Dendritic cell treated with granulocyte-macrophage colony-stimulating factor and Interleukin-4, amounts not matched to agents 40 ng/mL and 50 ng/mL, for 4 days (primary cell): ENCODE measurements at regions not wholly inside any gene's neighbourhood (a gene's known extent, or its start where the extent isn't known, plus 50 kb on each side); places are given as distances from the start of the nearest gene placed in this dataset.

Source experiments
- H3K27ac Mint-ChIP-seq: one replicate; pipeline ENCODE4 v1.8.0; 2022; ENCODE audit warnings: mild to moderate bottlenecking, mixed read lengths
- H3K27me3 Mint-ChIP-seq: one replicate; pipeline ENCODE4 v1.8.0; 2022; ENCODE audit warnings: mild to moderate bottlenecking, mixed read lengths
- H3K36me3 Mint-ChIP-seq: one replicate; pipeline ENCODE4 v1.8.0; 2022; ENCODE audit warnings: low read depth, mixed read lengths
- H3K4me1 Mint-ChIP-seq: one replicate; pipeline ENCODE4 v1.8.0; 2022; ENCODE audit warnings: low read depth, mixed read lengths
- H3K4me3 Mint-ChIP-seq: one replicate; pipeline ENCODE4 v1.8.0; 2022; ENCODE audit warnings: mild to moderate bottlenecking, moderate library complexity, mixed read lengths
- H3K9me3 Mint-ChIP-seq: one replicate; pipeline ENCODE4 v1.8.0; 2022; ENCODE audit warnings: mixed read lengths
- intact Hi-C: fragments of 100-400 bp; cut with micrococcal nuclease; formaldehyde crosslinking; loops from one replicate; pipeline ENCODE4 v1.15.0; 2022

DNA sequence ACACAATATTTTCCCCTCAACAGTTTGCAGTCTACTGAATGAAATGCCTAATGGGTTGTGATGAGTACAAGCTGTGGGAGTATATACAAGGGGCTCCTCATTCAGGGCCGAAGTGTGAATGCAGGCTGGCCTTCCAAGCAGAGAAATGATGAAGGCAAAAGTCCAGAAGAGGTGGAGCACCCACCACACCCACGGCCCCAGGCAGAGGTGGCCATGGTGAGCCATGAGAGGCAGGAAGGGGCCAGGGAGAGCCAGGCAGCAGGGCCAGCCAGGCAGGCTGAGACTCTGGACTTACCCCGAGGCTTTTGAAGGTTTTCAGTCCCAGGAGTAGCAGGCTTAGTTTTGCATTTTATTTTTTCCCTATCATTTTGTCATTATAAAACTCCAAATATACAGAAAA lies 218.1 kb downstream of the AUH start:
- peak overlapping the region; percentile 93 for H3K27ac Mint-ChIP-seq
- peaks cover 7% of the 10 kb centered on the region for H3K36me3 Mint-ChIP-seq
- H3K27me3 Mint-ChIP-seq = no peaks in the 10 kb centered on the region
- H3K9me3 Mint-ChIP-seq = no peaks in the 10 kb centered on the region
- H3K4me3 Mint-ChIP-seq = no peak overlapping the region
- intact Hi-C loops = loop anchor here (5.0 to 10.0 kb wide), 2 partner anchors 49 to 106 kb away; no protein-coding TSS in a partner anchor
- H3K4me1 Mint-ChIP-seq = peaks cover 69% of the 10 kb centered on the region

DNA sequence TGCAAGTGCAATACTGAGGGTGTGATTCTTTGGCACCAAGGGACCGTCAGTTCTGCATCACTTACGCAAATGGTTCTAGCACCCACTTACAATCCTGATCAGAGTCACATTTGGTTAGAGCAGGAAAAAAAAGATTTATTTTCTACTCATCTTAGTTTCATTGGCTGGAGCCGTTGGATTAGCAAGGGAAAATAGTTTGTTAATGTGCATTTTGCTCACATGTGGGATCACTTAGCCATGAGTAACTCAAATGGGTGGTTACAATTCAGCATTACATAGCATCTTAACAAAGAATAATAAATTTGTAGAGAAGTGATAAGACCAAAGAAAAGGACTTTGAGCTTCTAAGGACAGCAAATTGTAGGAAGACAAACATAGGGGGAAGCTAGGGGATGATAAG lies 216.9 kb downstream of the AUH start:
- H3K4me3 Mint-ChIP-seq = no peak overlapping the region
- no peaks in the 10 kb centered on the region for H3K27me3 Mint-ChIP-seq
- H3K9me3 Mint-ChIP-seq = no peaks in the 10 kb centered on the region
- intact Hi-C loops = loop anchor here (5.0 to 10.0 kb wide), 3 partner anchors 50 to 283 kb away; no protein-coding TSS in a partner anchor
- H3K4me1 Mint-ChIP-seq = peaks cover 78% of the 10 kb centered on the region
- H3K27ac Mint-ChIP-seq = peak overlapping the region; percentile 93
- peaks cover 7% of the 10 kb centered on the region for H3K36me3 Mint-ChIP-seq

DNA sequence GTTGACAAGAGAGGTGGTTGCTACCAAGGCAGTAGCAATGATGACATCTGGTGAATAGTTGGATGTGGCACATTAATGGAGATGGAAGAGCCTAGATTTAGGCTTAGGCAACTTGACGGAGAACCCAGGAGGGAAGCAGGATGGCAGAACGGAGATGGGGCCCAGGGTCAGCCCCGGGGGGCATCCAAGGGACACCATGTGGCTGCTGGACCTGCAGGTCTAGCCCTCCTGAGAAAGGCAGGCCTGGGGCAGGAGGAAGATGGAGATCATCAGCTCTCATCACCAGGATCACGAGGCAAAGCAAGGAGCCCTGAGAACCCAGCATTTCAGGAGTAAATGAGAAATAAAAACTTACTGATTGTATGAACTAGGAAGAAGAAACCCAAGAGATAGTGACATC lies 216.2 kb downstream of the AUH start:
- Mint-ChIP-seq H3K27ac (peak overlapping the region; percentile 93), H3K9me3 (no peaks in the 10 kb centered on the region), H3K4me3 (no peak overlapping the region), H3K4me1 (peaks cover 82% of the 10 kb centered on the region), H3K27me3 (no peaks in the 10 kb centered on the region), H3K36me3 (peaks cover 7% of the 10 kb centered on the region)
- intact Hi-C loops = loop anchor here (5.0 to 10.0 kb wide), 2 partner anchors 51 to 282 kb away; no protein-coding TSS in a partner anchor

DNA sequence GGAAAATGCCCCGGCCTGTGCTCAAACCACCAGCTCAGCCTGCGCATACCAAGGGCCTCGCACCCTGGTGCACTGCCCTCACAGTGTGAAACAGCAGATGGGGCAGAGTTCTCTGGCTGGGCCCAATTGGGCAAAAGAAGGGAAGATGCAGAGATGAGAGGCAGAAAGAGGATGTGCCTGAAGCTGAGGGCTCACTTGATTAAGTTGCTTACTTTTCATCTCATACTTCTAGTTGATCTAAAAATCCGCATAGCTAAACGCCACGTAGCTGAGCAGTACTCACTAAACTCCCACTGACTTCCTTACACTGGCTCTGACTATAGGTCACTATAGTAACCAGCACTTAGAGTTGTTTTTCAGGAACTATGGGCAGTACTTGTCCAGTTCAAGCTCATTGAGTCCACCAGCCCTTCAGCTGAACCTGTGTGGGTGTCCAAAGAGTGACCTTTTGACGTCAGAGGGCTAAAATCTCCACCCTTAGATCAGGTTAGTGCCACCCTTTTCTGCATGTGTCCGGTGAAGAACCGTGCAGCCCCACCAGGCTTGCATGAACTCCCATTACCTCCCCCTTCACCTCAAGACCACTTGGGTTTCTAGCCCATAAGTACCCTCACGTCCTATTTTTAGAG lies 215.2 kb downstream of the AUH start:
- peaks cover 79% of the 10 kb centered on the region for H3K4me1 Mint-ChIP-seq
- intact Hi-C loops = loop anchor here (1.0 to 10.0 kb wide), 4 partner anchors 16 to 281 kb away; no protein-coding TSS in a partner anchor
- peak overlapping the region; percentile 56 for H3K4me3 Mint-ChIP-seq
- peak overlapping the region; percentile 93 for H3K27ac Mint-ChIP-seq
- no peaks in the 10 kb centered on the region for H3K27me3 Mint-ChIP-seq
- H3K9me3 Mint-ChIP-seq = no peaks in the 10 kb centered on the region
- peaks cover 7% of the 10 kb centered on the region for H3K36me3 Mint-ChIP-seq

DNA sequence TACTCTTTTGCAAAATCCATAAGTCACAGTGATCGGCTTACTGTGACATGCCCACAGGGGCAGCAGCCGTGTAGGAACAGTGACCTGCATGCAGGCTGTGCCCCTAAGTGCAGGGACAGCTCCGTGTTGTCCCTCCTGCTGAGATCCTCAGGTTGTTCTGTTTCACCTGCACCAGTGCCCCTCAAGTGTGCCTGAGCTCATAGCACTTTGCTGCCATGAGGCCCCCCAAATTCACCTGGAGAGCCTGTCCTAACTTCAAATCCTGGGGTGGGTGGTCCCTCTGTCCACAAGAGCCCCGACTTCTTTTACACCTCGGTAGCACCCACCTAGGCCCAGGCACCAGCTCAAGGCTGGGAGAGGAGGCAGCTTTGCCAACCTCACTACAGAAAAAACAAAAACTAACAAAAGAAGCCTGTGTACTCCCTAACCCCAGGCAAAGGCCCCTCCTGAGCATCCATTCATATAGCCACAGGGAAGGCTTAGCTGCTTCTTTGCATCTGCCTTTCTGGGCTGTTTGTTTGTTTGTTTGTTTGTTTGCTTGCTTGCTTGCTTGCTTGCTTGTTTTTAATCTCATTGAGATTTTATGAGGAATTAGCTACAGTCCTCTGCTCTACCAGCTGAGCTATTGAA lies 214.5 kb downstream of the AUH start:
- intact Hi-C loops = loop anchor here (2.0 to 10.0 kb wide), 3 partner anchors 16 to 280 kb away; no protein-coding TSS in a partner anchor
- no peaks in the 10 kb centered on the region for H3K27me3 Mint-ChIP-seq
- H3K36me3 Mint-ChIP-seq = peaks cover 13% of the 10 kb centered on the region
- no peaks in the 10 kb centered on the region for H3K9me3 Mint-ChIP-seq
- H3K4me3 Mint-ChIP-seq = peak overlapping the region; percentile 56
- peaks cover 80% of the 10 kb centered on the region for H3K4me1 Mint-ChIP-seq
- H3K27ac Mint-ChIP-seq = peak overlapping the region; percentile 93

DNA sequence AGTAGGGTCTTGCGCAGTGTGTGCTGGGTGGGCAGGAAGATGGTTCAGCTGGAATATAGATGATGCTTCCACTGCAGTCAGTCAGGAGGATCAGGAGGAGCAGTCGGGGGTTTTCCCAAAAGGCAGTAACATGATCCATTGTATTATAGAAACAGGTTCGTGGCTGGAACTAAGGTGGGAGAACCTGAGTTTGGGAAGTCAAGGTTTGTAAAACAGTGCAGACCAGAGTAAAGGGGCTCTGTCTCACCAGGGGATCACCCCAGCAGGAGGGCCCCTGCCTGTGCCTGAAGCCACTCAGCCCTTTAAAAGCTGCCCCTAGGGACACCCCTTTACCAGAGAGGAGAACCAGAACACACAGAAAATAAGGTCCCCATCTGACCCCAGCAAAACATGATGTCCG lies 213.4 kb downstream of the AUH start:
- Mint-ChIP-seq H3K9me3 (no peaks in the 10 kb centered on the region), H3K36me3 (peaks cover 23% of the 10 kb centered on the region), H3K4me3 (peak overlapping the region; percentile 27), H3K4me1 (peaks cover 82% of the 10 kb centered on the region), H3K27me3 (no peaks in the 10 kb centered on the region), H3K27ac (peak overlapping the region; percentile 93)
- intact Hi-C loops = loop anchor here (5.0 to 10.0 kb wide), 2 partner anchors 54 to 279 kb away; no protein-coding TSS in a partner anchor

DNA sequence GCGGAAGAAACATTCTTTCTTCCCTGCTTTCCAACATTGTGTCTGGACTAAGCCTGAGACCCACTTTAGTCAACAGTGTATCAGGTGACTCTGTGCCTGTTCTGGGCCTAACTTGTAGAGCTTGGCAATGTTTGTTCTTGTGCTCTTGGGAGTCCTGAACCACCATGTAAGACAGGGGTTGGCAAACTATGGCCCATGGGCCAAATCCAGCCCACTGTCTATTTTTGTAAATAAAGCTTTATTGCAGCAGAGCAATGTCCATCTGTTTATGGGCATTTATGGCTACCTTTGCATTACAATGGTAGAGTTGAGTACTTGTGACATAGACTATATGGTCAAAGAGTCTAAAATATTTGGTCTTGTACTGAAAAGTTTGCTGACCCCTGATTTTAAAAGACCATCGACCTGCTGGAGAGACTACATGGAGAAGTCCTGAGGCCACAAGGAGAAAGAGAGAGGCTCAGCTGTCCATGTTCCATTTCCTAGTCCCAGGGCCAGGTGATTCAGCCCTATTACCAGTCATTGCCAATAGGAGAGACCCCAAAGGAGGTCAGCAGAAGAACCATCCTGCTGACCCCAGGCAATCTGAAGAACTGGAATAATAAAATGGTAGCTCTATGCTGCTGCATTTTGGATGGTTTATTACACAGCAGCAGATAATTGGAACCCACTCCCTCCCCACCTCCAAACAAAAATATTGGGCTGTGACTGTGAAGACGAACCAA lies 211.3 kb downstream of the AUH start:
- Mint-ChIP-seq H3K27ac (peak overlapping the region; percentile 93), H3K4me3 (no peak overlapping the region), H3K36me3 (peaks cover 40% of the 10 kb centered on the region), H3K9me3 (no peaks in the 10 kb centered on the region), H3K4me1 (peaks cover 72% of the 10 kb centered on the region), H3K27me3 (no peaks in the 10 kb centered on the region)
- intact Hi-C loops = no loop called here

DNA sequence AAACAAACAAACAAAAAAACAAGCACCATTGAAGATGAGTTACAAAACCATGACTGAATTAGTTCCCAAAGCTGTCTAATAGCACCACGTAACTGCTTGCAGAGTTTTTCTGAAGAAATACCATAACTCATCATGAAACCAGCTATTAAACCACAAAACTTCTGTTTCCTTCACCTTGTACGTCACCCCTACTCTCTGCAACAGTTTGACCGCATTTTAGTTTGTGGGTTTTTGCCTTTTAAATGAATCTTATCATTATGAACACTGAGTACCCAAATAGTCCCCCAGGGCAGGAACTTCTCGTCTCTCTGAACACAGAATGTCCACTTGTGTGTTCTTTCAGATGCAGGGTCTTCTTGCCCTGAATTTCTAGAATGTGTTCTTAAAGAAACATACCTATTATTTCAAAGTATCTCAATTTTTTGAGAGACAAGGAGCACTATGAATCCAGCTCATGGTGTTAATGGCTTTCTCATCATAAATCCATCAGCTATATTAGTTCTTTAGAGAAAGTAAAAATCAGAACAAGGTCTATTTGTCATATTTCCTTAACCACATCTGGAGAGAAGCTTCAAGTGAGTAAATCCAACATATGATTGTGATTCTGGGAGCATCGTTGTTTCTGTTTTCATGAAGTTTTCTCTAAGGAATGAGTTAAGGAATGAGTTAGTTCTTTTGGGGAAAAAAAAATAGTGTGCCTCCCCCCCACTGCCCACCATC lies 210.6 kb downstream of the AUH start:
- H3K4me3 Mint-ChIP-seq = no peak overlapping the region
- H3K36me3 Mint-ChIP-seq = peaks cover 41% of the 10 kb centered on the region
- intact Hi-C loops = loop anchor here (1.0 kb wide), 2 partner anchors 42 to 46 kb away; no protein-coding TSS in a partner anchor
- H3K9me3 Mint-ChIP-seq = no peaks in the 10 kb centered on the region
- peak overlapping the region; percentile 93 for H3K27ac Mint-ChIP-seq
- H3K4me1 Mint-ChIP-seq = peaks cover 71% of the 10 kb centered on the region
- no peaks in the 10 kb centered on the region for H3K27me3 Mint-ChIP-seq

DNA sequence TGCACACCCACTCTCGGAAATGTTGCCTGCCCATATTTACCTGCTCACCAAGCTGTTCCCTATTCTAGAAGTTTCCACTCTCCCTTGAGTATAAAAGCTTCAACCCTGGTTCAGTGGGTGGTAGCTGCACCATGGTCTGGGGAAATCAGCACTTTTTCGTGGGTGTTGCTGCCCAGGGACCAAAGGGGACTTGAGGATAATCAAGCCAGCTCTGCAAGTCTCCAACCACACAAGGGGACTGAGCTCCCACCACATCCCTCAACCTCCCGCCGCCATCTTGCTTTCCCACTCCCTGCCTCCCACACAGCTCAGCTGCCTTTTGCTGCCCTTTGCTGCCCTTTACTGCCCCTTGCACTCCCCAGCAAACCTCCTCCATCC lies 210.0 kb downstream of the AUH start:
- H3K36me3 Mint-ChIP-seq = peaks cover 41% of the 10 kb centered on the region
- no peak overlapping the region for H3K4me3 Mint-ChIP-seq
- H3K27me3 Mint-ChIP-seq = no peaks in the 10 kb centered on the region
- peak overlapping the region; percentile 93 for H3K27ac Mint-ChIP-seq
- H3K9me3 Mint-ChIP-seq = no peaks in the 10 kb centered on the region
- intact Hi-C loops = loop anchor here (1.0 kb wide), 2 partner anchors 42 to 46 kb away; no protein-coding TSS in a partner anchor
- peaks cover 70% of the 10 kb centered on the region for H3K4me1 Mint-ChIP-seq

DNA sequence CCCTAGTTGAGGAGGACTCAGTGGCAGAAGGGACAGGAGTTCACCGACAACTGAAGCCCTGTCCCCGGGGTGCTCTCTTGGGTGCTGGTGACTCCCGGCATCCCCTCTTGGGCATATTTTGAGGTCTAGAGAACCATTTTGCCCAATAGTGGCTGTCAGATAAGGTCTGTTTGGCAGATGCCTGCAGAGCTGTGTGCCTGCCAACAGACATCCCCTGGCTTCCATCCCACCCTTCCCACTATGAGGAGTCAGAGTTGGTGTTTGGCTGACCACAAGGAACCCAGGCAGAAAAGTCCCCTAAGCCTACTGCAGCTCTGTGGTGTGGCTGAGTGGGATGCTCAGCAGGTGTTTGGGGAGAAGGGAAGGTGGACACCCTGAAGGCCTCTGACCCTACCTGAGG lies 207.0 kb downstream of the AUH start:
- Mint-ChIP-seq H3K36me3 (peaks cover 34% of the 10 kb centered on the region), H3K27me3 (no peaks in the 10 kb centered on the region), H3K27ac (peak overlapping the region; percentile 77), H3K4me3 (no peak overlapping the region), H3K9me3 (no peaks in the 10 kb centered on the region), H3K4me1 (peaks cover 53% of the 10 kb centered on the region)
- intact Hi-C loops = no loop called here

DNA sequence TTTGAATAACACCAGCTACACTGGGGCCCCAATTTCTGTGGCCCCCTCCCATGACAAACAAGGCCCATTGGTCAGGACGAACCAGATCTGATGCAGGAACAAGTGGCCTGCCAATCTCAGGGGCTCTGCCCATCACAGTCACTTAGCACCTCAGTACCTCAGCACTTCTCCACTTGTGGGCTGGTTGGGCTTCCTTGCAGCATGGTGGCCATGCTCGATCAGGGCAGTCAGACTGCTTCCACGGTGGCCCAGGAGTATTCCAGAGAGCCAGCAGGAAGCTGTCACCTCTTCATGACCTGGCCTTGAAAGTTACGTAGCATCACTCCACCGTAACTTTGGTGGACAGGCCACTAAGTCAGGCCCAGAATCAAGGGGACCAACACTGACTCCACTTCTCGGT lies 206.5 kb downstream of the AUH start:
- H3K27me3 Mint-ChIP-seq = no peaks in the 10 kb centered on the region
- peaks cover 55% of the 10 kb centered on the region for H3K4me1 Mint-ChIP-seq
- H3K36me3 Mint-ChIP-seq = peaks cover 34% of the 10 kb centered on the region
- peak overlapping the region; percentile 77 for H3K27ac Mint-ChIP-seq
- no peak overlapping the region for H3K4me3 Mint-ChIP-seq
- intact Hi-C loops = no loop called here
- no peaks in the 10 kb centered on the region for H3K9me3 Mint-ChIP-seq

DNA sequence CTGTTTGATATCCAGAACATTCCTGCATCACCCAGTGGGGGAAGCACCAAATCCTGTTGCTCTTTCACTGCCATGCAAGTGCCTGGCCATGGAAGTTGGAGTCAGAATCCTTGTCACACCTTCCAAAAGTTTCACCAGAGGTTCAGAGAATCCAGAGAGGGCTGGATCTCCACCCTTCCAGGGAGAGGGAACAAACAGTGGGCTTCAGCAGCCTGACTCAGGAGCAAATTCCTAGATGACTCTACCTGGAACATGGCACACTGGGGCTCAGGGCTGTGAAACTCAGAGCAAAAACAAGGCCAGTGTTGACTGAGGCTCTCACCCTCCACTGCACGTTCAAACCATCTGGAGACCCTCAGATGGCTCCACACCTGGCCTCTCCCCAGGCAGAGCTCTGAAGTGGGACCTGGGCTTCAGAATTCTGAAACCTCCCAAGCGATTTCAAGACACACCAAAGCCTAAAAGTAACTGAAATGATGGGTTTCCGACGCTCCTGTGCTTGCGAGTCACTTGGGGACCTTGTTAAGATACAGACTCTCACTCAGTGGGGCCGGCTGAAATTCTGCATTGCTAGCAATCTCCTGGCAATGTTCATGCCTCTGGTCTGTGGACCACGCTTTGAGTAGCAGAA lies 205.9 kb downstream of the AUH start:
- no peak overlapping the region for H3K4me3 Mint-ChIP-seq
- H3K36me3 Mint-ChIP-seq = peaks cover 34% of the 10 kb centered on the region
- intact Hi-C loops = no loop called here
- peaks cover 53% of the 10 kb centered on the region for H3K4me1 Mint-ChIP-seq
- H3K9me3 Mint-ChIP-seq = no peaks in the 10 kb centered on the region
- no peaks in the 10 kb centered on the region for H3K27me3 Mint-ChIP-seq
- peak overlapping the region; percentile 77 for H3K27ac Mint-ChIP-seq
